Keratinocyte (primary cell): ENCODE measurements at regions not wholly inside any gene's neighbourhood (a gene's known extent, or its start where the extent isn't known, plus 50 kb on each side); places are given as distances from the start of the nearest gene placed in this dataset.

Experiments
- DNase-seq: peaks from one replicate; pipeline ENCODE4 v3.0.0-alpha.2; 2011; ENCODE audit warnings: low read depth, missing footprints, low spot score
- FAIRE-seq: peaks from 2 replicates; lab custom pipeline; 2011; peaks lifted over from hg19 to GRCh38; lab: Jason Lieb, UNC
- H2AFZ ChIP-seq: 2 replicates; pipeline ENCODE4 v1.6.0; 2012; ENCODE audit warnings: low read length, control low read depth, inconsistent platforms; ENCODE audit not compliant: control insufficient read depth
- H3K27ac ChIP-seq: 2 replicates; pipeline ENCODE4 v1.5.1; 2011; ENCODE audit warnings: low read length; ENCODE audit not compliant: control insufficient read depth, insufficient read depth
- H3K27me3 ChIP-seq: 3 replicates; pipeline ENCODE4 v1.6.0; 2011; ENCODE audit warnings: low read length; ENCODE audit not compliant: control insufficient read depth, insufficient read depth; ENCODE audit errors: extremely low read depth
- H3K36me3 ChIP-seq, 2 experiments: 2 replicates in 1 of 2; 3 replicates in 1 of 2; pipeline ENCODE4 v1.5.1; 2011; ENCODE audit warnings: low read length in 2 of 2, mild to moderate bottlenecking in 1 of 2; ENCODE audit not compliant: control insufficient read depth in 2 of 2, insufficient read depth in 2 of 2; ENCODE audit errors: extremely low read depth in 1 of 2
- H3K4me1 ChIP-seq: 3 replicates; pipeline ENCODE4 v1.5.1; 2011; ENCODE audit warnings: low read length; ENCODE audit not compliant: control insufficient read depth, insufficient read depth; ENCODE audit errors: extremely low read depth
- H3K4me2 ChIP-seq: 3 replicates; pipeline ENCODE4 v1.6.0; 2011; ENCODE audit warnings: low read depth, low read length; ENCODE audit not compliant: control insufficient read depth, insufficient read depth; ENCODE audit errors: extremely low read depth
- H3K4me3 ChIP-seq, 3 experiments: fragments of 200-600 bp in 1 of 3; sonication (generic) in 1 of 3; 2 replicates in 2 of 3; 3 replicates in 1 of 3; pipeline ENCODE4 v1.5.1; 2011 to 2016; ENCODE audit warnings: low read length in 3 of 3, mild to moderate bottlenecking in 3 of 3, control low read depth in 2 of 3, inconsistent platforms in 1 of 3, low read depth in 1 of 3, mixed read lengths in 1 of 3, mixed run types in 1 of 3, moderate library complexity in 1 of 3; ENCODE audit not compliant: control insufficient read depth in 2 of 3, insufficient read depth in 2 of 3; ENCODE audit errors: extremely low read depth in 1 of 3
- H3K79me2 ChIP-seq: 2 replicates; pipeline ENCODE4 v1.6.0; 2012; ENCODE audit warnings: low read length; ENCODE audit not compliant: control insufficient read depth, insufficient read depth
- H3K9ac ChIP-seq: 3 replicates; pipeline ENCODE4 v1.6.0; 2011; ENCODE audit warnings: low read length; ENCODE audit not compliant: control insufficient read depth, insufficient read depth; ENCODE audit errors: extremely low read depth
- H3K9me1 ChIP-seq: 3 replicates; pipeline ENCODE4 v1.6.0; 2011; ENCODE audit warnings: low read length; ENCODE audit not compliant: control insufficient read depth, insufficient read depth; ENCODE audit errors: extremely low read depth
- H3K9me3 ChIP-seq: 2 replicates; pipeline ENCODE4 v1.5.1; 2012; ENCODE audit warnings: low read depth, low read length; ENCODE audit not compliant: control insufficient read depth
- H4K20me1 ChIP-seq: 3 replicates; pipeline ENCODE4 v1.6.0; 2011; ENCODE audit warnings: low read length; ENCODE audit not compliant: control insufficient read depth, insufficient read depth; ENCODE audit errors: extremely low read depth
- EZH2 ChIP-seq: IDR thresholded peaks from one replicate; pipeline ENCODE4 v1.6.1; 2012; ENCODE audit warnings: inconsistent platforms, mild to moderate bottlenecking, low read length, moderate library complexity
- dilution Hi-C: fragments of 300-500 bp; cut with MboI; formaldehyde crosslinking; loops from one replicate; pipeline ENCODE4 v1.7.0; 2020; ENCODE audit warnings: low sequenced_read_pairs; ENCODE audit not compliant: extremely low pct_ligation_motif_present
- TF ChIP-seq, protein P1 (sequence below), 3 experiments: IDR thresholded peaks in 1 of 3; conservative IDR thresholded peaks in 1 of 3; optimal IDR thresholded peaks in 1 of 3; 2 replicates in 2 of 3; 3 replicates in 1 of 3; pipeline versions ENCODE3 to v1.5.1; 2011; ENCODE audit warnings: low read length in 3 of 3, mild to moderate bottlenecking in 3 of 3, moderate library complexity in 2 of 3, control low read depth in 1 of 3, inconsistent platforms in 1 of 3; ENCODE audit not compliant: insufficient read depth in 2 of 3; ENCODE audit errors: extremely low read depth in 1 of 3

DNA sequence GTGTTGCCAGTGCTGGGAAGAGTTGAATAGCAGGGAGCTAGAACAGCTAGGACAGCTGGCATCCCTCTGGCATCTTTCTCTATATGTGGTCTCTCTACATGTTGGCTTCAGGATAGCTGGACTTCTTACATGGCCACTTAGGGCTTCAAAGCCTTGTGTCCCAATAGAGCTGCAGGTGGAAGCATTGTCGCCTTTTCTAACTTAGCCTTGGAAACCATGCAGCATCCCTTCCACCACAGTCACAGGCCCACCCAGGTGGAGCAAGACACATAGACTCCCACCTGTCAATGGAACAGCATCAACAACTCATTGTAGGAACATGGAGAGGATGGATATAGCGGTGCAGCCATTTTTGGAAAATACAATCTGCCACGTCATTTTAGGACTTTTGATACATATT, 149.0 kb downstream of the AASDH start:
- no peak overlapping the region for H3K9ac ChIP-seq
- no peaks in the 10 kb centered on the region for H3K9me1 ChIP-seq
- FAIRE-seq (no peak), DNase-seq (no peak)
- H3K27me3 ChIP-seq: no peaks in the 10 kb centered on the region
- no peaks in the 10 kb centered on the region for H3K36me3 ChIP-seq
- H3K79me2 ChIP-seq: no peaks in the 10 kb centered on the region
- H3K4me1 ChIP-seq: no peaks in the 10 kb centered on the region
- TF ChIP-seq, protein P1, sequence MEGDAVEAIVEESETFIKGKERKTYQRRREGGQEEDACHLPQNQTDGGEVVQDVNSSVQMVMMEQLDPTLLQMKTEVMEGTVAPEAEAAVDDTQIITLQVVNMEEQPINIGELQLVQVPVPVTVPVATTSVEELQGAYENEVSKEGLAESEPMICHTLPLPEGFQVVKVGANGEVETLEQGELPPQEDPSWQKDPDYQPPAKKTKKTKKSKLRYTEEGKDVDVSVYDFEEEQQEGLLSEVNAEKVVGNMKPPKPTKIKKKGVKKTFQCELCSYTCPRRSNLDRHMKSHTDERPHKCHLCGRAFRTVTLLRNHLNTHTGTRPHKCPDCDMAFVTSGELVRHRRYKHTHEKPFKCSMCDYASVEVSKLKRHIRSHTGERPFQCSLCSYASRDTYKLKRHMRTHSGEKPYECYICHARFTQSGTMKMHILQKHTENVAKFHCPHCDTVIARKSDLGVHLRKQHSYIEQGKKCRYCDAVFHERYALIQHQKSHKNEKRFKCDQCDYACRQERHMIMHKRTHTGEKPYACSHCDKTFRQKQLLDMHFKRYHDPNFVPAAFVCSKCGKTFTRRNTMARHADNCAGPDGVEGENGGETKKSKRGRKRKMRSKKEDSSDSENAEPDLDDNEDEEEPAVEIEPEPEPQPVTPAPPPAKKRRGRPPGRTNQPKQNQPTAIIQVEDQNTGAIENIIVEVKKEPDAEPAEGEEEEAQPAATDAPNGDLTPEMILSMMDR (optimal IDR thresholded peaks at IDR 0.05 in 1 of 3, IDR thresholded peaks at IDR 0.05 in 1 of 3, conservative IDR thresholded peaks at IDR 0.05 in 1 of 3; ENCODE audit: extremely low read depth in 1 of 3, insufficient read depth in 2 of 3, low read length in 3 of 3): no peak
- TF ChIP-seq EZH2: no peak
- no peaks in the 10 kb centered on the region for H3K9me3 ChIP-seq
- H3K4me2 ChIP-seq: no peak overlapping the region
- no peak overlapping the region for H2AFZ ChIP-seq
- no peak overlapping the region for H3K27ac ChIP-seq
- no peaks in the 10 kb centered on the region for H4K20me1 ChIP-seq
- no peak overlapping the region for H3K4me3 ChIP-seq
- dilution Hi-C loops: no loop called here

- no peak overlapping the region for H3K4me3 ChIP-seq
- DNase-seq: no peak
- H3K79me2 ChIP-seq: no peaks in the 10 kb centered on the region
- no peaks in the 10 kb centered on the region for H4K20me1 ChIP-seq
- no peaks in the 10 kb centered on the region for H3K9me1 ChIP-seq
- FAIRE-seq: no peak
- no peak overlapping the region for H3K9ac ChIP-seq
- no peak overlapping the region for H2AFZ ChIP-seq
- H3K4me1 ChIP-seq: no peaks in the 10 kb centered on the region
- no peaks in the 10 kb centered on the region for H3K27me3 ChIP-seq
- H3K27ac ChIP-seq: no peak overlapping the region
- H3K36me3 ChIP-seq: no peaks in the 10 kb centered on the region
- dilution Hi-C loops: no loop called here
- H3K4me2 ChIP-seq: no peak overlapping the region
- TF ChIP-seq EZH2: no peak
- TF ChIP-seq, protein P1 (optimal IDR thresholded peaks at IDR 0.05 in 1 of 3, IDR thresholded peaks at IDR 0.05 in 1 of 3, conservative IDR thresholded peaks at IDR 0.05 in 1 of 3; ENCODE audit: extremely low read depth in 1 of 3, insufficient read depth in 2 of 3, low read length in 3 of 3): no peak
- H3K9me3 ChIP-seq: no peaks in the 10 kb centered on the region
These were observed 151.6 kb downstream of the AASDH start for GRCh38 chr4:56235725-56236124.
